IPS-20b (cell line): ENCODE measurements at regions not wholly inside any gene's neighbourhood (a gene's known extent, or its start where the extent isn't known, plus 50 kb on each side); places are given as distances from the start of the nearest gene placed in this dataset.

Experiments
- H3K27ac ChIP-seq: one replicate; pipeline ENCODE4 v1.5.1; 2013; ENCODE audit warnings: low read length
- H3K27me3 ChIP-seq: 2 replicates; pipeline ENCODE4 v1.6.1; 2013; ENCODE audit warnings: mild to moderate bottlenecking, low read length, inconsistent platforms; ENCODE audit not compliant: insufficient read depth
- H3K36me3 ChIP-seq: 2 replicates; pipeline ENCODE4 v1.6.1; 2013; ENCODE audit warnings: low read depth, mild to moderate bottlenecking, inconsistent platforms, low read length, moderate library complexity; ENCODE audit not compliant: insufficient read depth
- H3K4me1 ChIP-seq: 2 replicates; pipeline ENCODE4 v1.6.1; 2013; ENCODE audit warnings: mild to moderate bottlenecking, control low read depth, inconsistent platforms, low read length, moderate library complexity; ENCODE audit not compliant: insufficient read depth
- H3K4me3 ChIP-seq: 2 replicates; pipeline ENCODE4 v1.5.1; 2013; ENCODE audit warnings: mild to moderate bottlenecking, low read length, inconsistent platforms
- H3K9ac ChIP-seq: 2 replicates; pipeline ENCODE4 v1.6.1; 2013; ENCODE audit warnings: low read depth, mild to moderate bottlenecking, inconsistent platforms, low read length, moderate library complexity
- H3K9me3 ChIP-seq: 2 replicates; pipeline ENCODE4 v1.6.1; 2013; ENCODE audit warnings: mild to moderate bottlenecking, low read depth, low read length, inconsistent platforms; ENCODE audit not compliant: insufficient read depth

GRCh38 chr9:1235650-1236049 is 185.5 kb downstream of the DMRT2 start:
- no peak overlapping the region for H3K4me3 ChIP-seq
- H3K9ac ChIP-seq = no peak overlapping the region
- 0 out of 2 replicates have a peak, but pooled peaks cover 5% of the 10 kb centered on the region for H3K4me1 ChIP-seq
- H3K36me3 ChIP-seq = no peaks in the 10 kb centered on the region
- H3K27ac ChIP-seq = no peak overlapping the region
- no peaks in the 10 kb centered on the region for H3K27me3 ChIP-seq
- no peaks in the 10 kb centered on the region for H3K9me3 ChIP-seq

- H3K27me3 ChIP-seq = no peaks in the 10 kb centered on the region
- no peaks in the 10 kb centered on the region for H3K9me3 ChIP-seq
- 0 out of 2 replicates have a peak, but pooled peaks cover 5% of the 10 kb centered on the region for H3K4me1 ChIP-seq
- no peak overlapping the region for H3K9ac ChIP-seq
- no peak overlapping the region for H3K27ac ChIP-seq
- no peaks in the 10 kb centered on the region for H3K36me3 ChIP-seq
- H3K4me3 ChIP-seq = no peak overlapping the region
Measured at GRCh38 chr9:1236061-1236460, 185.9 kb downstream of the DMRT2 start.

- Histone ChIP-seq H3K9me3 (no peaks in the 10 kb centered on the region), H3K27ac (no peak overlapping the region), H3K27me3 (no peaks in the 10 kb centered on the region), H3K4me1 (0 out of 2 replicates have a peak, but pooled peaks cover 5% of the 10 kb centered on the region), H3K36me3 (no peaks in the 10 kb centered on the region), H3K9ac (no peak overlapping the region), H3K4me3 (no peak overlapping the region)
Measured at GRCh38 chr9:1238407-1238806, 188.2 kb downstream of the DMRT2 start.

- Histone ChIP-seq H3K27me3 (no peaks in the 10 kb centered on the region), H3K9ac (no peak overlapping the region), H3K4me1 (no peaks in the 10 kb centered on the region), H3K9me3 (no peaks in the 10 kb centered on the region), H3K36me3 (no peaks in the 10 kb centered on the region), H3K27ac (no peak overlapping the region), H3K4me3 (no peak overlapping the region)
Measured at GRCh38 chr9:1248743-1249142, 198.6 kb downstream of the DMRT2 start.

GRCh38 chr9:1253064-1253979 is 203.2 kb downstream of the DMRT2 start:
- Histone ChIP-seq H3K4me3 (no peak overlapping the region), H3K9ac (no peak overlapping the region), H3K27ac (no peak overlapping the region), H3K27me3 (no peaks in the 10 kb centered on the region), H3K4me1 (no peaks in the 10 kb centered on the region), H3K36me3 (no peaks in the 10 kb centered on the region), H3K9me3 (no peaks in the 10 kb centered on the region)

- Histone ChIP-seq H3K4me3 (no peak overlapping the region), H3K9ac (no peak overlapping the region), H3K4me1 (no peaks in the 10 kb centered on the region), H3K27me3 (no peaks in the 10 kb centered on the region), H3K27ac (no peak overlapping the region), H3K9me3 (no peaks in the 10 kb centered on the region), H3K36me3 (no peaks in the 10 kb centered on the region)
Measured at GRCh38 chr9:1254071-1254470, 203.9 kb downstream of the DMRT2 start.

GRCh38 chr9:1256178-1256577 is 206.0 kb downstream of the DMRT2 start:
- Histone ChIP-seq H3K27me3 (no peaks in the 10 kb centered on the region), H3K27ac (no peak overlapping the region), H3K36me3 (no peaks in the 10 kb centered on the region), H3K9me3 (no peaks in the 10 kb centered on the region), H3K9ac (no peak overlapping the region), H3K4me3 (no peak overlapping the region), H3K4me1 (no peaks in the 10 kb centered on the region)

GRCh38 chr9:1261266-1261665 is 211.1 kb downstream of the DMRT2 start:
- Histone ChIP-seq H3K36me3 (no peaks in the 10 kb centered on the region), H3K9me3 (no peaks in the 10 kb centered on the region), H3K9ac (no peak overlapping the region), H3K4me3 (no peak overlapping the region), H3K4me1 (no peaks in the 10 kb centered on the region), H3K27ac (no peak overlapping the region), H3K27me3 (no peaks in the 10 kb centered on the region)

- Histone ChIP-seq H3K27me3 (no peaks in the 10 kb centered on the region), H3K4me1 (no peaks in the 10 kb centered on the region), H3K9me3 (no peaks in the 10 kb centered on the region)
Measured at GRCh38 chr9:1261879-1262766, 212.0 kb downstream of the DMRT2 start.

GRCh38 chr9:1267141-1267570 is 217.0 kb downstream of the DMRT2 start:
- Histone ChIP-seq H3K9ac (no peak overlapping the region), H3K27ac (no peak overlapping the region), H3K27me3 (no peaks in the 10 kb centered on the region), H3K4me3 (no peak overlapping the region), H3K9me3 (no peaks in the 10 kb centered on the region), H3K4me1 (no peaks in the 10 kb centered on the region), H3K36me3 (no peaks in the 10 kb centered on the region)

More at GRCh38 chr9:1261879-1262766, 212.0 kb downstream of the DMRT2 start:
- Histone ChIP-seq H3K27ac (no peak overlapping the region), H3K36me3 (no peaks in the 10 kb centered on the region), H3K4me3 (no peak overlapping the region), H3K9ac (no peak overlapping the region)

GRCh38 chr9:1267581-1267980 is 217.4 kb downstream of the DMRT2 start:
- Histone ChIP-seq H3K4me1 (no peaks in the 10 kb centered on the region), H3K27ac (no peak overlapping the region), H3K36me3 (no peaks in the 10 kb centered on the region), H3K9ac (no peak overlapping the region), H3K4me3 (no peak overlapping the region), H3K27me3 (no peaks in the 10 kb centered on the region), H3K9me3 (no peaks in the 10 kb centered on the region)
